Osteoblast (primary cell): ENCODE measurements at regions not wholly inside any gene's neighbourhood (a gene's known extent, or its start where the extent isn't known, plus 50 kb on each side); places are given as distances from the start of the nearest gene placed in this dataset.
"Not testable (repeated sequence)": the region's sequence is repeated elsewhere in the genome, so short reads cannot be mapped to it uniquely, and the experiment has no call there.

Source experiments
- DNase-seq: peaks from one replicate; pipeline ENCODE4 v3.0.0; 2011; ENCODE audit warnings: low spot score, mixed read lengths; ENCODE audit not compliant: insufficient read length; ENCODE audit errors: missing footprints
- H2AFZ ChIP-seq: 2 replicates; pipeline ENCODE4 v1.6.0; 2011; ENCODE audit warnings: mild to moderate bottlenecking, low read length
- H3K27ac ChIP-seq: 2 replicates; pipeline ENCODE4 v1.5.1; 2011; ENCODE audit warnings: mild to moderate bottlenecking, low read depth, low read length, moderate library complexity
- H3K27me3 ChIP-seq: 2 replicates; pipeline ENCODE4 v1.6.0; 2012; ENCODE audit warnings: mild to moderate bottlenecking, control low read depth, inconsistent platforms, low read length, moderate library complexity; ENCODE audit not compliant: insufficient read depth
- H3K36me3 ChIP-seq: 2 replicates; pipeline ENCODE4 v1.5.1; 2011; ENCODE audit warnings: mild to moderate bottlenecking, low read length, control low read depth, moderate library complexity; ENCODE audit not compliant: insufficient read depth
- H3K4me1 ChIP-seq: 2 replicates; pipeline ENCODE4 v1.5.1; 2011; ENCODE audit warnings: mild to moderate bottlenecking, low read length, control low read depth, moderate library complexity; ENCODE audit not compliant: insufficient read depth
- H3K4me2 ChIP-seq: 2 replicates; pipeline ENCODE4 v1.6.0; 2011; ENCODE audit warnings: mild to moderate bottlenecking, low read length; ENCODE audit not compliant: insufficient read depth
- H3K4me3 ChIP-seq: fragments of 200-600 bp; sonication (generic); 3 replicates; pipeline ENCODE4 v1.5.1; 2012; ENCODE audit warnings: mild to moderate bottlenecking, low read length, inconsistent platforms; ENCODE audit not compliant: insufficient read depth
- H3K79me2 ChIP-seq: 2 replicates; pipeline ENCODE4 v1.6.0; 2012; ENCODE audit warnings: mild to moderate bottlenecking, low read length, control low read depth, inconsistent platforms; ENCODE audit not compliant: insufficient read depth
- H3K9me3 ChIP-seq: 2 replicates; pipeline ENCODE4 v1.5.1; 2011; ENCODE audit warnings: low read depth, low read length, control low read depth
- H4K20me1 ChIP-seq: 2 replicates; pipeline ENCODE4 v1.6.0; 2012; ENCODE audit warnings: mild to moderate bottlenecking, low read length, control low read depth; ENCODE audit not compliant: insufficient read depth
- CTCF ChIP-seq: IDR thresholded peaks from 2 replicates; pipeline ENCODE4 v1.5.1; 2011; ENCODE audit warnings: mild to moderate bottlenecking, low read depth, low read length, moderate library complexity; ENCODE audit errors: extremely low read depth

DNA sequence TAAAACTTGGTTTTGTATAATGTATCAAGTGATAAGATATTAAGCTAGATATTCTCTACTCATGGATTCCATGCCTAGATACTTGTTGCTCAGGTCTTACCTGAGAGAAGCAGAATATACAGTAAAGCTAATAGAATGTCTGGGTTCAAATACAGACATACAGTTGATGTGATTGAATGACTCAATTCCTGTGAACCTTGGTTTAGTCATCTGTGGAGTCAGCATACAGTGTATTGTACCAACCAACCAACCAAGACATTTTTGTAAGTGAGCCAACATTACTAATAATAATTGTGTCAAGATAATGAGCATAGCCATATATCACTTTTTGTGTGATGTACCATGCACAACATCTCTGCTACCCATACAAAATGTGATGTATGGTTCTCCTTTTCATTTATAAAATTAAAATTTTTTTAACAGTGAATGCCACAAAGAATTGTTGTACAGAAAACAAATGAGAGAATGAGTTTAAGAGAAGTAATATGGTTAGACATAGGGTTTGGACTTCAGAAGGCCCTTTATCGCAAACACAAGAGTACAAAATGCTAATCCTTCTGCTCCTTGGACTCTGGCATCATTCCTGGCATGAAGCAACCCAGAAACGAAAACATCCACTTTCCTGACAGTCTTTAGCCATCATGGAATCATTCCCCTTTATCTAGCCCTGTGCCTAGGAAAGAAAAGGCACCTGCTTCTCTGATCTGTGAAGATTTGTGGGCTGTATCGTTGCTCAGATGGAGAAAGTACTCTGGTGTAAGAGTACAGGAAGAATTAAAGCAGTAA lies 977.2 kb upstream of the USP15 start:
- Histone ChIP-seq H3K27me3 (no peaks in the 10 kb centered on the region), H3K4me3 (no peak overlapping the region), H3K4me2 (no peak overlapping the region), H4K20me1 (no peaks in the 10 kb centered on the region), H3K79me2 (no peaks in the 10 kb centered on the region), H3K4me1 (no peaks in the 10 kb centered on the region), H3K9me3 (no peaks in the 10 kb centered on the region), H3K36me3 (no peaks in the 10 kb centered on the region), H3K27ac (no peak overlapping the region), H2AFZ (no peak overlapping the region)
- DNase-seq = no peak
- no peak for TF ChIP-seq CTCF

GRCh38 chr12:61290473-61290872 lies 969.7 kb upstream of the USP15 start:
- no peak overlapping the region for H3K4me2 ChIP-seq
- DNase-seq = no peak
- H3K27ac ChIP-seq = no peak overlapping the region
- no peaks in the 10 kb centered on the region for H3K4me1 ChIP-seq
- H3K9me3 ChIP-seq = no peaks in the 10 kb centered on the region
- no peaks in the 10 kb centered on the region for H4K20me1 ChIP-seq
- H2AFZ ChIP-seq = no peak overlapping the region
- no peaks in the 10 kb centered on the region for H3K79me2 ChIP-seq
- H3K4me3 ChIP-seq = no peak overlapping the region
- no peak for TF ChIP-seq CTCF
- no peaks in the 10 kb centered on the region for H3K36me3 ChIP-seq
- H3K27me3 ChIP-seq = no peaks in the 10 kb centered on the region

- no peak overlapping the region for H2AFZ ChIP-seq
- H3K4me1 ChIP-seq = no peaks in the 10 kb centered on the region
- no peaks in the 10 kb centered on the region for H3K36me3 ChIP-seq
- TF ChIP-seq CTCF = no peak
- H3K27ac ChIP-seq = no peak overlapping the region
- H3K4me2 ChIP-seq = no peak overlapping the region
- H4K20me1 ChIP-seq = no peaks in the 10 kb centered on the region
- H3K9me3 ChIP-seq = no peaks in the 10 kb centered on the region
- no peaks in the 10 kb centered on the region for H3K27me3 ChIP-seq
- no peak for DNase-seq
- H3K4me3 ChIP-seq = no peak overlapping the region
- H3K79me2 ChIP-seq = no peaks in the 10 kb centered on the region
Observed at GRCh38 chr12:61291647-61292046, 968.6 kb upstream of the USP15 start.

DNA sequence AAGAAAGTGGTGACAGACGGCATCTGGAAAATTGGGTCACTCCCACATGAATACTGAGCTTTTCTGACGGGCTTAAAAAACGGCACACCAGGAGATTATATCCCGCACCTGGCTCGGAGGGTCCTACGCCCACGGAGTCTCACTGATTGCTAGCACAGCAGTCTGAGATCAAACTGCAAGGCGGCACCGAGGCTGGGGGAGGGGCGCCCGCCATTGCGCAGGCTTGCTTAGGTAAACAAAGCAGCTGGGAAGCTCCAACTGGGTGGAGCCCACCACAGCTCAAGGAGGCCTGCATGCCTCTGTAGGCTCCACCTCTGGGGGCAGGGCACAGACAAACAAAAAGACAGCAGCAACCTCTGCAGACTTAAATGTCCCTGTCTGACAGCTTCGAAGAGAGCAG lies 966.2 kb upstream of the USP15 start:
- H2AFZ ChIP-seq, H3K36me3 ChIP-seq, H3K27me3 ChIP-seq, DNase-seq, H3K4me1 ChIP-seq, H3K27ac ChIP-seq, H3K9me3 ChIP-seq, H3K79me2 ChIP-seq, H3K4me3 ChIP-seq, H3K4me2 ChIP-seq, H4K20me1 ChIP-seq: not testable (repeated sequence)
